ENCODE measurements at regions not wholly inside any gene's neighbourhood (a gene's known extent, or its start where the extent isn't known, plus 50 kb on each side); places are given as distances from the start of the nearest gene placed in this dataset.

GRCh38 chr2:71906357-71906973, 241.2 kb downstream of the CYP26B1 start:
- DNase-seq, result no peak

DNA sequence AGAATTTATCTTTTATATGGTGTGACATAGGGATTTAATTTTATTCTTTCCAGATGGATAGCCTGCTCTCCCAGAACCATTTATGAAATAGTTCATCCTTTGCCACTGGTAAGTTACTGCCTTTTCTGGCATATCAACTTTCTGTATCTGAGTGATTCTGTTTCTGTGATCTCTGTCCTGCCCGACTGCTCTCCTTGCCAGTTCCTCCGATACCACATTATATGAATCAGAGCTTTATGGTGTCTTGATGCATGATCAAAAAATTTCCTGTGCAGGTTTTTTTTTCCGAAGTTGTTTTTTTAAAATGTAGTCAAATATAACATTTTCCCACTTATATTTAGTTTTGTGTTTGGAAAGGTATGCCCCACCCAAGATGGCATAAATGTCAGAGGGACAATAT, 242.5 kb downstream of the CYP26B1 start:
- no peak for DNase-seq

DNA sequence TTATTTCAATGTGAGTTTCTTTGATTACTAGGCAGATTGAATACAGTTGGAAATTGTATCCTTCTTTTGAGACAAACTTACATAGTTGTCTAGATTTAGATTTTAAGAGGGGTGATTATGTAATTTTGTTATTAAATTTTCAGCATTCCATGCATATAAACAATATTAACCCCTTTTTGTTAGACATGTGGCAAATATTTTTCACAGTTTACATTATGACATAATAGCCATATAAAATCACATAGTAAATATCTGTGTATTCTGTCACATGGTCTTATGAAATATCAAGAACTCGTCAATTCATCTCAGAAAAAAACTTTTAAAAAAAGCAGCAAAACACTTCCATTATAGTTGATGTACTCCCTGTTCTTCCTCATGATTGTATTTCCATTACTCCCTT, 243.8 kb downstream of the CYP26B1 start:
- DNase-seq, result no peak

GRCh38 chr2:71901466-71901865, 246.2 kb downstream of the CYP26B1 start:
- no peak for DNase-seq

DNA sequence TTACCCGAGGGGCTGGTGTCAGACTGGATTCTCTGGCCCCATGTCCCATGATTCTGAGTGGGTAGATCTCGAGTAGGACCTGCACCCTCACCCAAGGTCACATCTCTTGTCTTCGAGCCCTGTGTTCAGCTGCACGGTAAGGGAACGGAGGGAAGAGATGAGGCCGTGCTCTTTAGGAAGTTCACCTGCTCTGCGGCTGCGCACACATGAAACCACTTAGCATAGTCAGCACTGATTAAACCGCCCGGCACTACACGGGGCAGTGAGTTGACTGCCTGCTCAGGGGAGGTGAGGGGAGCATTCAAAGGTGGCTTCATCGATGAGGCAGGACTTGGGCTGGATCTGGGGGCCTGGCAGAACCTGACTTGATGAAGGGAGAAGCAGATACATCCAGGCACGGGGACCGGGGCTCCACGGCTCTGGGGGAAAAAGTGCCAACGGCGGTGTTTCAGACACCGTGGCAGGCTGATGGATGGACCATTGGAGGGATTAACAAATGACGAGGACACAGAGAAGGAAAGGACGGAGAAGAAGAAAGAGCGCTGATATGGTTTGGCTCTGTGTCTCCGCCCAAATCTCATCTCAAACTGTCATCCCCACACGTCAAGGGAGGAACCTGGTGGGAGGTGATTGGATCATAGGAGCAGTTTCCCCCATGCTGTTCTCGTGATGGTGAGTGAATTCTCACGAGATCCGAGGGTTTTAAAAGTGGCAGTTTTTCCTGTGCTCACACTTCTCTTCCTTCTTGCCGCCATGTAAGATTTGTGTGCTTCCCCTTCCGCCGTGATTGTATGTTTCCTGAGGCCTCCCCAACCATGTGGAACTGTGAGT, 248.6 kb downstream of the CYP26B1 start:
- no peak for DNase-seq

GRCh38 chr2:71898375-71898774, 249.3 kb downstream of the CYP26B1 start:
- no peak for DNase-seq

DNA sequence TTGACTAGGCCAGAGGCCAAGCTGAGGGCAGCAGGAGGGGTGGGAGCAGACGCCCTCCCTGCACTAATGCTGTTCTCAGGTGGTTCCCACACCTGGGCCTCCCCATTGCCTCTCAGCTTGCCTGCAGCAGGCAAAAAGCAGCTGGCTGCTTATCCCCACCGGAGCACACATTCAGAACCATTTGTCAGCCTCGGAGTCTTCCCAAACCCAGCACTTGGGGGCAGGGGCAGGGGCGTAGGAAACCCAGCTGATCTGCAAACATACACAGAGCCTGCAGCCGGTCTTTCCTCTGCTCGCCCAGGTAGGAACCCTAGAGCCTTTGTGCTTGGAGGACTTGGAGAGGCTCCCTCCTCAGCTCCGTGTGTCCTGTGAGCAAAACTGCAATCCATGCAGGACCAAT, 249.8 kb downstream of the CYP26B1 start:
- no peak for DNase-seq

DNA sequence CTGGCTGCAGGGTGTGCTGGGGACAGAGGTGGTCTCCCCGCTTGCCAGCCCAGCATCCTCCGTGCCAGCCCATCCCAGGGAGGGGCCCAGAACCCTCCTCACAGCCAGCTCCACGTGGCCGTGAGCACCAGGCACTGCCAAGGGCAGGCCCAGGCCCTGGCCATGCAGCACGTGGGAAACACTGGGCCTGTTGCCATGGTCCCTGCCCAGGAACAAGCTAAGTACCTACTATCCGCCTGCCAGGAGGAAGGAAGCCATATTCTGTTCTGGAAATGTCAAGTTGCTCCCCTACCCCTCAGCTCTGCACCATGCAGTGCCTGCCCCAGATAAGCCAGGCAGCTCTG, 250.6 kb downstream of the CYP26B1 start:
- no peak for DNase-seq

DNA sequence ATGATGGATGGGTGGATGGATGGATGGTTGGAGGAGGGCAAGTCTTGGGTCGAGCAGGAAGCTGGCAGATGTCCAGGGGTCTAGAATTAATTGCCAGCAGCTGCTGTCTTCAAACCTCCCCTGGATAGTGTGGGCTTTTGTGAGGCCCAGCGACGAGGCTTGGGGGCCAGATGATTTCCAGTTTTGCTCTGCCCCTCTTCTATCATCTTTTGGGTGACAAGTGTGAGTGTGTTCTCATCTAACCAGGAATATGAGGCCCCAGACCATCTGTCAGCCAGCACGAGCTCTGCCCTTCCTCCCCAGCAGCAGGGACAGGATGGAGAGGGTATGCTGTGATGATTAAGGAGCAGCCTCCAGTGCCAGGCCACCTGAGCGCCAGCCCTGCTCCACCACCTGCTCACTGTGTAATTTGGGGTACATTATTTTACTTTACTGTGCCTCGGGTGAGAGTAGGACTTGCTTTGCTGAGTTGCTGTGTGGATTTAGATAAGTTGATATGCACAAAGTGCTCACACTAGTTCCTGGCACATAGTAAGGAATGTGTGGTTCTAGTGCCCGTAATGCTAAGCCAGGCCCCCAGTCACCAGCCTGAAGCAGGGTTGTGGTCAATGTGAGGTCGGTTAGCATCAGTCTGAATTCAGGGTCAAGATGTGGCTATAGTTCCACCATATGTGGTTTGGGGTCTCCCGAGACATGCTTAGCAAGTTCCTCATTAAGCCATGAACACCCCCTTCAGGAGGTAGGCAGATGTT, 251.1 kb downstream of the CYP26B1 start:
- DNase-seq, result no peak

- DNase-seq, result no peak
Measured at GRCh38 chr2:71895320-71896161, 252.1 kb downstream of the CYP26B1 start.

DNA sequence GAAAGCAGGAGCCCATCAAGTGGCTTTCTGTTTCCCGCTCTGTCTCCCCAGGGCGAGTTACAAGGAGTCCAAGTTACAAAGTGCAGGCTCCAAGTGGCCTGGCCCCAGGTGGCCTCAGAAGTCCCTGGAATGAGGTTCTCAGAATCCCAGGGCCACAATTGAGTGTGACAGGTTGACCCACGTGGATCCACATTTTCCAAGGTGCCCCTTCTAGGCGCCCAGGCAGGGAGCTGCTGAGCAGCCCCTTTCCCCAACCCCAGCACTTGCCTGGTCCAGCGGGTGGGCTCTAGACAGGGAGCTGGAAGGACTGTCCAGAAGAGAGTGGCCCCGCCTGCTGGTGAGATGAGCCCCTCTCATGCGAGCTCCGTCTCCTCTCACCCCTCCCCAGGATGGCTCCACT, 253.4 kb downstream of the CYP26B1 start:
- DNase-seq, result no peak

GRCh38 chr2:71893646-71894045, 254.0 kb downstream of the CYP26B1 start:
- no peak for DNase-seq

GRCh38 chr2:71892896-71893295, 254.8 kb downstream of the CYP26B1 start:
- no peak for DNase-seq

DNA sequence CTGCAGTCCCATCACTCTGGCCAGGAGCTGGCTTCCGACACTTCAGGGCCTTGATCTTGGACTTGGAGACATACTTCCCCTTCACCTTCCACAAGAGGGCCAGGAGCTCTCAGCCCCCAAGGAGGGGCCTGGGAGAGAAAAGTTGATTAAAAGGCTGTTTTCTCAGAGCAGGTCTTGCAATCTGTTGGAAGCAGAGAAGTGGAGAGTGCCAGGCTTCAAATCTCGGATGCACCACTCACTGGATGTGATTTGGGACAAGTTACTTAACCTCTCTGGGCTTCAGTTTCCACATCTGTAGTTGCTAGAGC, 255.3 kb downstream of the CYP26B1 start:
- no peak for DNase-seq

DNA sequence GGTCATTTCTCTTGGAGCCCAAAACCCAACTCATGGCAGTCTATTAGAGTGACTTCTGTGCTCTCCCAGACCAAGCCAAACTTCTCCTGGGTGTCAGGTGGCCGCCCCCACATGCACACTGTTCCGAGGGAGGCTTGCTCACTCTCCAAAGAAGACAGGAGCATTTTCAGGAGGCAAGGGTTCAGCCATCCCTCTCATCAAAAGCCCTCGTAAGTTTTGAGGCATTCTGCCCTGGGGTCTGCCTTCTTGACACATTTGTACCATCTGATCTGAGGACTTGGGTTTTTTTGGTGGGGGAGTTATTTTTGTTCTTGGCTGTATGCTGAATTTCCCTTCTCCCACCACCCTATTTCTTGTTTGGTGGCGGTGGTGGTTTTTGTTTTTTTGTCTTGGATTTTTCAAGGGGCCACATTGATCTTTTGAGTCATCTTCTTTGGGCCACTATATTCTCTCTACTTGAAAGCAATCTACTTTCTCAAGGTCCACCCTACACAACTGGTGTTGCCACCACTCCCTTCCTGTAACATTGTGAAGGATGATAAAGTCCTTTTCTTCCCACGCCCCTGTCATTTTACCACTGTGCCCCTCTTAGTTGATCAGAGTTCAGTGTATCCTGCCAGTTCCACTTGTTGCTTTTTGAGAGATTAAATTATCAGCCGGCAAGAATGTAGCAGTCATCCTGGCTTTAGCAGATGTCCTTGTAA, 255.8 kb downstream of the CYP26B1 start:
- DNase-seq, result no peak

GRCh38 chr2:71891155-71891554, 256.5 kb downstream of the CYP26B1 start:
- no peak for DNase-seq

DNA sequence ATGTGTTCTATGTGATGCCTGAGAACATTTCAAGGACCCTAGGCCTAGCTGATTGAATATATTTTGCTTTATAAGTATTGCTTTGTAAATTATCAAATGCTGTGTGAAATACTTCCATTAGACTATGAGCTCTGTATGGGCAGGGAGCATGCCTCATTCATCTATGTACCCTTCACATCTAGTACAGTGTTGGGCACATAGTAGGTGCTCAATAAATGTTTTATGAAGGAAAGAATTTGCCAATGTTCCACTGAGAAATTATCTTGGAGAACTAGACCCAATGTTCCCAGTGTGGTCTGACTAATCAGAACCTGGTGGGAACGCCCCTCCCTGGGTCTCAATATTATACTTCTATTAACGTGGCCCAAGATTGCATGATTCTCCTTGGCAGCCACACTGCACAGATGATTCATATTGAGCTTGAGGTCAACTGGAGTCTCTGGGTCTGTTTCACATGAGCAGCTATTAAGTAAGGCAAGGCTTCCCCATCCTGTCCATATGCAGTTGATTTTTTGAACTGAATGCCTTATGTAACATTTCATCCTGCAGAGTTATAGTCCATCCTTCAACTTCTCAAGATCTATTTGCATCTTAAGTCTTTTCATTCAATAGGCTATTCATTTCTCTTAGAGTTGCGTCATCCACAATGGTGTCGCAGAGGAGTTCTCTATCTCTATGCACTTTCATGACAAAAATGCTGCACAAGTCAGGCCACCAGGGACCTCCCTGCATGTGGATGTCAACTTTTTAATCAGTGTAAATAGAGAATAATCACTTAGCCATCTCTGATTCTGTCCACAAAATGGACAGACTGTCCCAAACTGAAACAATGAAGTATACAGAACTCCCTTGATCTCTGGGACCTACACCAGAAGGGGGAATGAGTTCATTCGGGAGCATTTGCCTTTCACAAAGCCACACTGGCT, 257.6 kb downstream of the CYP26B1 start:
- no peak for DNase-seq

DNA sequence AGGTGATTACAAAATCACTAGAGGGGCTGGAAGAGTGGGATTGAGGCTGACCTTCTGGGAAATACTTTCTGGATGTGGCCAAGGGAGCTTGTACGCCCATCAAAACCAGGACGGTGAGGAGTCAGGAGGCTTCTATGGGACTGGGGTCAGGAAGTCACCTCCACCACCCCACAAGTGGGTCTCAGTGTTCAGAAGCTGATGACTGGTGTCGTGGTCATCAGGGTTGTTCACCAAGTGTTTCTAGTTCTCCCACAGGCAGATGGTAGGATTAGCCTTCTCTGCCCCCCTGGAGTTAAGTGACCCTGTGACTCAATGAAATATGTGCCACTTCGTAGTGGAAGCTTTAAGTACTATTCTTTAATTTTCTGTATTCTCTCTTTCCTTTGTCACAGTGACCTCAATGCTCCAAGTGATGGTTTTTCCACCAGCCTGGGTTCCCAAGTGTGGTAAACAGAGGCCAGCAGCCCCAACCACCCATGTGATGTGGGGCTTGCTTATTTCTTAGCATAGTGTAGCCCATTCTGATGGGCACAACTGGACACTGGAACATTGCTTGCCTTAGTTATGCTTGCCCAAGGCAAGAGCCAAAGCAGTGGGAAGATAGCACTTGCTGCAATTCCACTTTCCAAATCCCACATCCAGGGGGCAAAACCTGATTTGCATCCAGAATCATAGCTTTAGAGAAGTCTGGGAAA, 258.8 kb downstream of the CYP26B1 start:
- no peak for DNase-seq

DNA sequence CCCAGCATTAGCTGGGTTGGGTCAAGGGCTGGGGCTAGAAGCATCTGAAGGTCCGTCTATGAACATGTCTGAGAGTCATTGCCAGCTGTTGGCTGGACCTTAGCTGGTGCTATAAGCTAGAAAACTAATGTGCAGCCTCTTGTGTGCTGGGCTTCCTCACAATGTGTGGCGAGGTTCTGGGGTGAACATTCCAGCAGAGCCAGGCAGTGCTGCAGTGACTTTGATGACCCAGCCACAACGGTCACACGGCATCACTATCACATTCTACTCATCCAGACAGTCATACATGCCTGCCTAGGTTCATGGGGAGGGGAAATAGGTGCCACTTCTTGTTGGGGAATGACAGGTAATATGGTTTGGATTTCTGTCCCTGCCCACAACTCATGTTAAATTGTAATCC, 260.5 kb downstream of the CYP26B1 start:
- no peak for DNase-seq

DNA sequence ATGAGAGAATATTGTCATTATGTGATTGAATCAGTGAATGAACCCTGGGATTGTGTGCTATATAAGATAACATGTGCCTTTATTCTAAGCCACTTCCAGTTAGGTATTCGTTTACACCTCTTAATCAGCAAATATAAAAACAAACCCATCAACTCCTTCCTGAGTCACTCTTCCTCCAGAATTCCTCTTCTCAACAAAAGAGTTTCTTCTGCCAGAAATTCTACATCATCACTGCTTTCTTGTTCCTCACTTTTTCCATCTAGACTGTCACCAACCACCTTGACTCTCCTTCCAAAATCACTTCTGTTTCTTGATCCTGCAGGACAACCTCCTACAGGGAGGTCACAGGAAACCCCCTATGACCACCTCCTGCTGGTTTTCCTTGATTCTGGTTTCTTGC, 261.4 kb downstream of the CYP26B1 start:
- DNase-seq, result no peak

Data from 8988T (cell line).